K562 (cell line): ENCODE measurements at regions not wholly inside any gene's neighbourhood (a gene's known extent, or its start where the extent isn't known, plus 50 kb on each side); places are given as distances from the start of the nearest gene placed in this dataset.

Experiments used
- HLTF ChIP-seq: fragments of 450-650 bp; IDR thresholded peaks from 2 replicates; pipeline ENCODE4 v1.6.1; 2016
- KAT8 ChIP-seq: fragments of 450-650 bp; IDR thresholded peaks from 2 replicates; pipeline ENCODE4 v1.6.1; 2016; ENCODE audit warnings: low read depth, mild to moderate bottlenecking
- MBD2 ChIP-seq: sonication (generic); IDR thresholded peaks from 2 replicates; pipeline ENCODE4 v1.6.1; 2016; ENCODE audit warnings: low read depth, borderline replicate concordance
- NFYB ChIP-seq: IDR thresholded peaks from 2 replicates; pipeline ENCODE4 v1.6.1; 2011; ENCODE audit warnings: mild to moderate bottlenecking, moderate library complexity; ENCODE audit not compliant: insufficient read length; ENCODE audit errors: extremely low read depth
- NR2C2 ChIP-seq, 2 experiments: fragments of 200-800 bp in 1 of 2; sonication (Bioruptor generic) in 1 of 2; sonication (generic) in 1 of 2; formaldehyde crosslinking in 1 of 2; IDR thresholded peaks; 2 replicates each; pipeline versions ENCODE4 v1.6.1 to v1.8.0; 2016 to 2022; ENCODE audit warnings: mild to moderate bottlenecking in 1 of 2, missing compliant biosample characterization in 1 of 2, missing genetic modification characterization in 1 of 2, missing genetic modification reagents in 1 of 2
- RAD51 ChIP-seq: fragments of 450-650 bp; IDR thresholded peaks from 2 replicates; pipeline ENCODE4 v1.7.1; 2016; ENCODE audit warnings: low read depth, mild to moderate bottlenecking, borderline replicate concordance
- RBM14 ChIP-seq: fragments of 200-400 bp; formaldehyde crosslinking; IDR thresholded peaks from 2 replicates; pipeline ENCODE4 v1.6.1; 2018; ENCODE audit warnings: low read depth, mild to moderate bottlenecking, low read length, moderate library complexity, borderline replicate concordance; ENCODE audit not compliant: insufficient read depth
- SETDB1 ChIP-seq: IDR thresholded peaks from one replicate; pipeline ENCODE4 v1.6.1; 2012; ENCODE audit warnings: low read length, control low read depth, inconsistent platforms
- SIX5 ChIP-seq, 2 experiments: IDR thresholded peaks; 2 replicates each; pipeline ENCODE4 v1.6.1; 2011; ENCODE audit warnings: low read length in 2 of 2, borderline replicate concordance in 1 of 2, low read depth in 1 of 2, mild to moderate bottlenecking in 1 of 2, moderate library complexity in 1 of 2; ENCODE audit not compliant: insufficient read depth in 1 of 2
- SRSF7 ChIP-seq: fragments of 200-400 bp; formaldehyde crosslinking; optimal IDR thresholded peaks from 2 replicates; pipeline ENCODE3; 2017; ENCODE audit warnings: mild to moderate bottlenecking, low read depth, low read length
- TEAD4 ChIP-seq, 2 experiments: sonication (generic) in 1 of 2; formaldehyde crosslinking in 1 of 2; IDR thresholded peaks; 2 replicates each; pipeline versions ENCODE4 v1.6.1 to v1.8.0; 2012 to 2022; ENCODE audit warnings: borderline replicate concordance in 1 of 2, inconsistent platforms in 1 of 2, low read length in 1 of 2, mild to moderate bottlenecking in 1 of 2, missing genetic modification reagents in 1 of 2
- ZNF75A ChIP-seq: fragments of 450-650 bp; formaldehyde crosslinking; IDR thresholded peaks from 2 replicates; pipeline ENCODE4 v1.4.0; 2020; ENCODE audit warnings: mild to moderate bottlenecking
- TF ChIP-seq, protein P1 (sequence below): sonication (generic); formaldehyde crosslinking; IDR thresholded peaks from 2 replicates; pipeline ENCODE4 v1.8.0; 2022; ENCODE audit warnings: missing genetic modification reagents, mild to moderate bottlenecking, borderline replicate concordance
- TF ChIP-seq, protein P2 (sequence below), 2 experiments: fragments of 200-800 bp in 1 of 2; sonication (Bioruptor generic) in 1 of 2; sonication (generic) in 1 of 2; formaldehyde crosslinking in 1 of 2; IDR thresholded peaks in 1 of 2; conservative IDR thresholded peaks in 1 of 2; 2 replicates each; pipeline versions ENCODE4 v1.5.0 to v1.6.1; 2016 to 2020; ENCODE audit warnings: missing compliant biosample characterization in 1 of 2, missing genetic modification characterization in 1 of 2, missing genetic modification reagents in 1 of 2
- TF ChIP-seq, protein P3 (sequence below), 2 experiments: fragments of 450-650 bp in 1 of 2; sonication (generic) in 1 of 2; formaldehyde crosslinking in 1 of 2; IDR thresholded peaks; 2 replicates each; pipeline versions ENCODE4 v1.7.1 to v1.9.0; 2016 to 2022; ENCODE audit warnings: inconsistent platforms in 1 of 2, mild to moderate bottlenecking in 1 of 2, missing genetic modification reagents in 1 of 2

DNA sequence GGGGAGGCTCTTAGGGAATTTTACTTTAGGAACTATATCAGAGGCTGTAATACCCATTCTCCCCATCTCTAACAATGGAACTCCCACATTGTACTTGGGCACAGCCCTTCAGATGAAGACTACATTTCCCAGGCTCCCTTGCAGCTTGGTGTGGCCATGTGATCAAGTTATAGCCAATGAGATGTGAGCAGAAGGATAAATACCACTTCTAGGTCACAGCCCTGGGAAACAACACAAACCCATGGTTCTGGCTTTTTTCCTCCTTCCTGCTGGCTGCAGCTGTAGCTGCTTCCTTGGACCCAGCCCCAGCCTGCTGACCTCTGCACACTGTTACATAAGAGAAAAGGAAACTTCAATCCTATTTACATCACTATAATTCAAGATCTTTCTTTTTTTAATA is 445.9 kb upstream of the JARID2 start (continued):
- TF ChIP-seq, protein P1, sequence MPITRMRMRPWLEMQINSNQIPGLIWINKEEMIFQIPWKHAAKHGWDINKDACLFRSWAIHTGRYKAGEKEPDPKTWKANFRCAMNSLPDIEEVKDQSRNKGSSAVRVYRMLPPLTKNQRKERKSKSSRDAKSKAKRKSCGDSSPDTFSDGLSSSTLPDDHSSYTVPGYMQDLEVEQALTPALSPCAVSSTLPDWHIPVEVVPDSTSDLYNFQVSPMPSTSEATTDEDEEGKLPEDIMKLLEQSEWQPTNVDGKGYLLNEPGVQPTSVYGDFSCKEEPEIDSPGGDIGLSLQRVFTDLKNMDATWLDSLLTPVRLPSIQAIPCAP (CRISPR knock-in tag): no peak
- TF ChIP-seq, protein P2, sequence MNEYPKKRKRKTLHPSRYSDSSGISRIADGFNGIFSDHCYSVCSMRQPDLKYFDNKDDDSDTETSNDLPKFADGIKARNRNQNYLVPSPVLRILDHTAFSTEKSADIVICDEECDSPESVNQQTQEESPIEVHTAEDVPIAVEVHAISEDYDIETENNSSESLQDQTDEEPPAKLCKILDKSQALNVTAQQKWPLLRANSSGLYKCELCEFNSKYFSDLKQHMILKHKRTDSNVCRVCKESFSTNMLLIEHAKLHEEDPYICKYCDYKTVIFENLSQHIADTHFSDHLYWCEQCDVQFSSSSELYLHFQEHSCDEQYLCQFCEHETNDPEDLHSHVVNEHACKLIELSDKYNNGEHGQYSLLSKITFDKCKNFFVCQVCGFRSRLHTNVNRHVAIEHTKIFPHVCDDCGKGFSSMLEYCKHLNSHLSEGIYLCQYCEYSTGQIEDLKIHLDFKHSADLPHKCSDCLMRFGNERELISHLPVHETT (CRISPR knock-in tag; conservative IDR thresholded peaks at IDR 0.05 in 1 of 2, IDR thresholded peaks at IDR 0.05 in 1 of 2): 0 out of 4 replicates have a peak, but pooled peaks of 1 of the 2 experiments have one; percentile 15
- TF ChIP-seq HLTF (no peak), KAT8 (no peak), TEAD4 (IDR thresholded peaks at IDR 0.05; ENCODE audit: low read length) (no peak), TEAD4 (CRISPR knock-in tag; IDR thresholded peaks at IDR 0.05; ENCODE audit: borderline replicate concordance) (no peak), NFYB (peak; percentile 77), RAD51 (peak; percentile 95), RBM14 (no peak), MBD2 (peak; percentile 72), NR2C2 (CRISPR knock-in tag; IDR thresholded peaks at IDR 0.05) (no peak), NR2C2 (tag; IDR thresholded peaks at IDR 0.05) (peak; percentile 58), ZNF75A (CRISPR knock-in tag) (0 out of 2 replicates have a peak, but pooled peaks have one; percentile 34), SRSF7 (no peak), SETDB1 (no peak), SIX5 (IDR thresholded peaks at IDR 0.05; ENCODE audit: borderline replicate concordance in 1 of 2, insufficient read depth in 1 of 2, low read depth in 1 of 2, low read length in 2 of 2) (peak; percentile 86 to 91)
- TF ChIP-seq, protein P3, sequence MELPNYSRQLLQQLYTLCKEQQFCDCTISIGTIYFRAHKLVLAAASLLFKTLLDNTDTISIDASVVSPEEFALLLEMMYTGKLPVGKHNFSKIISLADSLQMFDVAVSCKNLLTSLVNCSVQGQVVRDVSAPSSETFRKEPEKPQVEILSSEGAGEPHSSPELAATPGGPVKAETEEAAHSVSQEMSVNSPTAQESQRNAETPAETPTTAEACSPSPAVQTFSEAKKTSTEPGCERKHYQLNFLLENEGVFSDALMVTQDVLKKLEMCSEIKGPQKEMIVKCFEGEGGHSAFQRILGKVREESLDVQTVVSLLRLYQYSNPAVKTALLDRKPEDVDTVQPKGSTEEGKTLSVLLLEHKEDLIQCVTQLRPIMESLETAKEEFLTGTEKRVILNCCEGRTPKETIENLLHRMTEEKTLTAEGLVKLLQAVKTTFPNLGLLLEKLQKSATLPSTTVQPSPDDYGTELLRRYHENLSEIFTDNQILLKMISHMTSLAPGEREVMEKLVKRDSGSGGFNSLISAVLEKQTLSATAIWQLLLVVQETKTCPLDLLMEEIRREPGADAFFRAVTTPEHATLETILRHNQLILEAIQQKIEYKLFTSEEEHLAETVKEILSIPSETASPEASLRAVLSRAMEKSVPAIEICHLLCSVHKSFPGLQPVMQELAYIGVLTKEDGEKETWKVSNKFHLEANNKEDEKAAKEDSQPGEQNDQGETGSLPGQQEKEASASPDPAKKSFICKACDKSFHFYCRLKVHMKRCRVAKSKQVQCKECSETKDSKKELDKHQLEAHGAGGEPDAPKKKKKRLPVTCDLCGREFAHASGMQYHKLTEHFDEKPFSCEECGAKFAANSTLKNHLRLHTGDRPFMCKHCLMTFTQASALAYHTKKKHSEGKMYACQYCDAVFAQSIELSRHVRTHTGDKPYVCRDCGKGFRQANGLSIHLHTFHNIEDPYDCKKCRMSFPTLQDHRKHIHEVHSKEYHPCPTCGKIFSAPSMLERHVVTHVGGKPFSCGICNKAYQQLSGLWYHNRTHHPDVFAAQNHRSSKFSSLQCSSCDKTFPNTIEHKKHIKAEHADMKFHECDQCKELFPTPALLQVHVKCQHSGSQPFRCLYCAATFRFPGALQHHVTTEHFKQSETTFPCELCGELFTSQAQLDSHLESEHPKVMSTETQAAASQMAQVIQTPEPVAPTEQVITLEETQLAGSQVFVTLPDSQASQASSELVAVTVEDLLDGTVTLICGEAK (IDR thresholded peaks at IDR 0.05): no peak
- TF ChIP-seq, protein P3 (CRISPR knock-in tag; IDR thresholded peaks at IDR 0.05): no peak
